Sigmoid colon (tissue), 6 donors: ENCODE measurements at regions not wholly inside any gene's neighbourhood (a gene's known extent, or its start where the extent isn't known, plus 50 kb on each side); places are given as distances from the start of the nearest gene placed in this dataset.

ENCODE experiments used
- DNase-seq: peaks from one replicate; pipeline ENCODE4 v3.0.0-alpha.2; 2019
- H3K27ac ChIP-seq, 4 donors: fragments of 200-600 bp; sonication (generic); one replicate each; pipeline ENCODE4 v1.5.1; 2016 to 2019; ENCODE audit warnings: mild to moderate bottlenecking in 1 of 4
- H3K27me3 ChIP-seq, 3 donors: fragments of 200-600 bp; sonication (generic); one replicate each; pipeline ENCODE4 v1.5.1; 2019; ENCODE audit warnings: mild to moderate bottlenecking in 1 of 3
- H3K36me3 ChIP-seq, 4 donors: fragments of 200-600 bp; sonication (generic); one replicate each; pipeline ENCODE4 v1.5.1; 2016 to 2019
- H3K4me1 ChIP-seq, 4 donors: fragments of 200-600 bp; sonication (generic); one replicate each; pipeline ENCODE4 v1.5.1; 2017 to 2019
- H3K4me3 ChIP-seq, 4 donors: fragments of 200-600 bp; sonication (generic); one replicate each; pipeline ENCODE4 v1.5.1; 2017 to 2019; ENCODE audit warnings: mild to moderate bottlenecking in 2 of 4, moderate library complexity in 1 of 4
- H3K9me3 ChIP-seq, 4 donors: fragments of 200-600 bp in 3 of 4; sonication (generic) in 3 of 4; one replicate each; pipeline versions ENCODE4 v1.5.1 to v1.6.1; 2013 to 2019
- CTCF ChIP-seq, 4 experiments: fragments of 450-650 bp in 3 of 4; fragments of 200-600 bp in 1 of 4; IDR thresholded peaks; one replicate each; pipeline ENCODE4 v1.5.1; 2016 to 2019; ENCODE audit warnings: antibody characterized with exemption in 4 of 4, mild to moderate bottlenecking in 3 of 4, moderate library complexity in 2 of 4
- EP300 ChIP-seq, 4 donors: sonication (generic); formaldehyde crosslinking; IDR thresholded peaks; one replicate each; pipeline ENCODE4 v1.6.1; 2017; ENCODE audit warnings: antibody characterized with exemption in 4 of 4
- POLR2AphosphoS5 ChIP-seq, 4 donors: sonication (generic); formaldehyde crosslinking; IDR thresholded peaks; one replicate each; pipeline ENCODE4 v1.6.1; 2017; ENCODE audit warnings: antibody characterized with exemption in 4 of 4
- WGBS, 2 donors: extraction: QIAGEN DNeasy Blood & Tissue Kit; methylation state at CpG; one replicate each; pipeline ENCODE4 v1.1.7; 2013; 5-methylcytosine and 5-hydroxymethylcytosine counted together
- intact Hi-C: fragments of 100-400 bp; cut with DNase I; formaldehyde crosslinking; loops from one replicate; pipeline ENCODE4 v1.15.1; 2023
- small RNA-seq, 3 donors: library from RNA; depleted of rRNA; stranded (forward); fragments of <200 nt; gene quantifications; one replicate each; pipeline ENCODE3, GENCODE V24; 2016
- donor health status: healthy with polysubstance abuse.
- donor health status: healthy.

- 44 to 61% methylated on average over 3 of the region's 3 CpGs for WGBS, 2 donors
- Histone ChIP-seq H3K4me3 (no peak overlapping the region), H3K9me3 (no peaks in the 10 kb centered on the region), H3K27ac (no peak overlapping the region), H3K27me3 (no peaks in the 10 kb centered on the region), H3K4me1 (peaks cover 0 to 20% (median 17%) of the 10 kb centered on the region in 4 donors), H3K36me3 (no peaks in the 10 kb centered on the region)
- DNase-seq: no peak
- intact Hi-C loops: no loop called here
- TF ChIP-seq EP300 (IDR thresholded peaks at IDR 0.05): no peak
- TF ChIP-seq POLR2AphosphoS5 (IDR thresholded peaks at IDR 0.05): peak in 1 of 4 donors; percentile 55
Observed at GRCh38 chr6:130775411-130776012, 51.7 kb upstream of the SMLR1 start.

GRCh38 chr6:130776287-130776925 is 50.8 kb upstream of the SMLR1 start:
- no peak for TF ChIP-seq CTCF (IDR thresholded peaks at IDR 0.05)
- Histone ChIP-seq H3K9me3 (no peaks in the 10 kb centered on the region), H3K4me3 (no peak overlapping the region), H3K27me3 (no peaks in the 10 kb centered on the region), H3K4me1 (peaks cover 0 to 22% (median 17%) of the 10 kb centered on the region in 4 donors), H3K27ac (no peak overlapping the region), H3K36me3 (no peaks in the 10 kb centered on the region)
- WGBS, 2 donors: 29 to 35% methylated on average over 3 of the region's 3 CpGs
- DNase-seq: no peak
- intact Hi-C loops: no loop called here

Small RNA genes lying in the stretch of these regions (small RNA-seq; reads per million reads assigned to genes)
- 0 reads per million in 3 donors for gene RF00019
